Loucy (cell line): ENCODE measurements at regions not wholly inside any gene's neighbourhood (a gene's known extent, or its start where the extent isn't known, plus 50 kb on each side); places are given as distances from the start of the nearest gene placed in this dataset.

Source experiments
- H2AFZ ChIP-seq: fragments of 200-600 bp; sonication (generic); 2 replicates; pipeline ENCODE4 v1.6.0; 2016; ENCODE audit warnings: antibody characterized with exemption, mild to moderate bottlenecking, low read length, moderate library complexity
- H3F3A ChIP-seq: fragments of 200-600 bp; 2 replicates; pipeline ENCODE4 v1.6.0; 2016; ENCODE audit warnings: antibody characterized with exemption, low read depth, mild to moderate bottlenecking
- H3K27me3 ChIP-seq: fragments of 200-600 bp; sonication (generic); 2 replicates; pipeline ENCODE4 v1.6.1; 2014; ENCODE audit warnings: low read length, mild to moderate bottlenecking; ENCODE audit not compliant: insufficient read depth, poor library complexity, severe bottlenecking
- H3K36me3 ChIP-seq: fragments of 200-600 bp; sonication (generic); 2 replicates; pipeline ENCODE4 v1.6.1; 2016; ENCODE audit warnings: low read length; ENCODE audit not compliant: insufficient read depth
- H3K4me1 ChIP-seq: fragments of 200-600 bp; sonication (generic); 2 replicates; pipeline ENCODE4 v1.5.1; 2014; ENCODE audit warnings: low read length, mild to moderate bottlenecking; ENCODE audit not compliant: insufficient read depth, poor library complexity, severe bottlenecking
- H3K4me2 ChIP-seq: fragments of 200-600 bp; sonication (generic); 2 replicates; pipeline ENCODE4 v1.6.0; 2014; ENCODE audit warnings: antibody characterized with exemption, low read length, low read depth, mild to moderate bottlenecking; ENCODE audit not compliant: poor library complexity, severe bottlenecking
- H3K4me3 ChIP-seq: fragments of 200-600 bp; sonication (generic); 2 replicates; pipeline ENCODE4 v1.5.1; 2014; ENCODE audit warnings: low read length, mild to moderate bottlenecking, mixed read lengths; ENCODE audit not compliant: poor library complexity, severe bottlenecking
- H3K79me2 ChIP-seq: fragments of 200-600 bp; sonication (generic); 2 replicates; pipeline ENCODE4 v1.6.1; 2014; ENCODE audit warnings: low read length; ENCODE audit not compliant: insufficient read depth
- H3K9ac ChIP-seq: fragments of 200-600 bp; sonication (generic); 2 replicates; pipeline ENCODE4 v1.6.0; 2014; ENCODE audit warnings: mild to moderate bottlenecking, low read depth, low read length, moderate library complexity; ENCODE audit not compliant: poor library complexity, severe bottlenecking
- H3K9me2 ChIP-seq: fragments of 200-600 bp; sonication (generic); replicated peaks from 2 replicates; pipeline ENCODE4 v1.6.1; 2016; ENCODE audit warnings: low read depth, low read length, mixed read lengths
- H3K9me3 ChIP-seq: fragments of 200-600 bp; sonication (generic); 2 replicates; pipeline ENCODE4 v1.6.1; 2014; ENCODE audit warnings: mild to moderate bottlenecking, antibody characterized with exemption, low read length, low read depth; ENCODE audit not compliant: insufficient read depth
- H4K20me1 ChIP-seq: fragments of 200-600 bp; sonication (generic); 2 replicates; pipeline ENCODE4 v1.6.0; 2014; ENCODE audit warnings: antibody characterized with exemption, low read length, mild to moderate bottlenecking; ENCODE audit not compliant: insufficient read depth, poor library complexity, severe bottlenecking
- CTCF ChIP-seq: fragments of 200-600 bp; sonication (generic); conservative IDR thresholded peaks from 2 replicates; pipeline ENCODE4 v1.5.1; 2014; ENCODE audit warnings: mild to moderate bottlenecking, antibody characterized with exemption, low read length
- EZH2phosphoT487 ChIP-seq: fragments of 200-600 bp; IDR thresholded peaks from 2 replicates; pipeline ENCODE4 v1.6.1; 2018; ENCODE audit warnings: antibody characterized with exemption, mild to moderate bottlenecking, moderate library complexity, borderline replicate concordance

GRCh38 chr3:148082506-148083280, 615.0 kb upstream of the AGTR1 start:
- H4K20me1 ChIP-seq: no peaks in the 10 kb centered on the region
- H3K4me3 ChIP-seq: no peak overlapping the region
- TF ChIP-seq EZH2phosphoT487: no peak
- no peak for TF ChIP-seq CTCF
- no peaks in the 10 kb centered on the region for H3K36me3 ChIP-seq
- peak overlapping the region; percentile 66 for H2AFZ ChIP-seq
- no peaks in the 10 kb centered on the region for H3K9me3 ChIP-seq
- H3K4me1 ChIP-seq: peaks cover 26% of the 10 kb centered on the region
- H3K9ac ChIP-seq: no peak overlapping the region
- no peaks in the 10 kb centered on the region for H3F3A ChIP-seq
- no peak overlapping the region for H3K4me2 ChIP-seq
- no peaks in the 10 kb centered on the region for H3K27me3 ChIP-seq
- no peaks in the 10 kb centered on the region for H3K9me2 ChIP-seq
- no peaks in the 10 kb centered on the region for H3K79me2 ChIP-seq

GRCh38 chr3:148083526-148084182, 614.0 kb upstream of the AGTR1 start:
- Histone ChIP-seq H3K27me3 (no peaks in the 10 kb centered on the region), H3K9me2 (no peaks in the 10 kb centered on the region), H3K4me2 (peak overlapping the region; percentile 43), H2AFZ (peak overlapping the region; percentile 27), H3K9ac (no peak overlapping the region), H3K4me1 (peaks cover 32% of the 10 kb centered on the region), H3K79me2 (no peaks in the 10 kb centered on the region), H3K36me3 (no peaks in the 10 kb centered on the region), H3K9me3 (no peaks in the 10 kb centered on the region), H4K20me1 (no peaks in the 10 kb centered on the region), H3K4me3 (peak overlapping the region; percentile 25), H3F3A (no peaks in the 10 kb centered on the region)
- TF ChIP-seq CTCF (no peak), EZH2phosphoT487 (no peak)

GRCh38 chr3:148084931-148085330, 612.8 kb upstream of the AGTR1 start:
- H3K36me3 ChIP-seq: no peaks in the 10 kb centered on the region
- H3K4me3 ChIP-seq: no peak overlapping the region
- H3K79me2 ChIP-seq: no peaks in the 10 kb centered on the region
- H3K9me2 ChIP-seq: no peaks in the 10 kb centered on the region
- H3K4me1 ChIP-seq: peaks cover 42% of the 10 kb centered on the region
- H3K9ac ChIP-seq: no peak overlapping the region
- TF ChIP-seq CTCF (no peak), EZH2phosphoT487 (no peak)
- H3F3A ChIP-seq: peaks cover 3% of the 10 kb centered on the region; the same call in 1 of the 2 replicates
- no peaks in the 10 kb centered on the region for H4K20me1 ChIP-seq
- H2AFZ ChIP-seq: peak overlapping the region; percentile 34
- H3K27me3 ChIP-seq: no peaks in the 10 kb centered on the region
- no peaks in the 10 kb centered on the region for H3K9me3 ChIP-seq
- peak overlapping the region; percentile 28 for H3K4me2 ChIP-seq
